Upper lobe of right lung (tissue), 1 donor: ENCODE measurements at regions not wholly inside any gene's neighbourhood (a gene's known extent, or its start where the extent isn't known, plus 50 kb on each side); places are given as distances from the start of the nearest gene placed in this dataset.

Experiments
- ATAC-seq: fragments of 200-7000 bp; cut with Tn5 transposase; one replicate; pipeline ENCODE4 v1.9.1; 2020; ENCODE audit warnings: mild to moderate bottlenecking, moderate library complexity
- DNase-seq: peaks from one replicate; pipeline ENCODE4 v3.0.0-alpha.2; 2020
- H3K27ac ChIP-seq: fragments of 200-600 bp; one replicate; pipeline ENCODE4 v1.8.0; 2022
- H3K27me3 ChIP-seq: fragments of 200-600 bp; one replicate; pipeline ENCODE4 v1.8.0; 2022; ENCODE audit warnings: mild to moderate bottlenecking
- H3K36me3 ChIP-seq: fragments of 200-600 bp; one replicate; pipeline ENCODE4 v1.8.0; 2022
- H3K4me1 ChIP-seq: fragments of 200-600 bp; one replicate; pipeline ENCODE4 v1.8.0; 2022
- H3K4me3 ChIP-seq: fragments of 200-600 bp; one replicate; pipeline ENCODE4 v1.8.0; 2022; ENCODE audit warnings: mild to moderate bottlenecking
- H3K9me3 ChIP-seq: fragments of 200-600 bp; one replicate; pipeline ENCODE4 v1.8.0; 2022
- CTCF ChIP-seq: fragments of 200-600 bp; IDR thresholded peaks from one replicate; pipeline ENCODE4 v1.8.0; 2022; ENCODE audit warnings: antibody characterized with exemption
- intact Hi-C: fragments of 100-400 bp; cut with DNase I; formaldehyde crosslinking; loops from one replicate; pipeline ENCODE4 v1.11.0; 2022
- donor health status: DM: no; HTN: yes; CAD: no; lungs with severe emphysema.

- intact Hi-C loops = no loop called here
- no peaks in the 10 kb centered on the region for H3K36me3 ChIP-seq
- H3K9me3 ChIP-seq = no peaks in the 10 kb centered on the region
- no peak for ATAC-seq
- H3K4me1 ChIP-seq = no peaks in the 10 kb centered on the region
- no peak overlapping the region for H3K27ac ChIP-seq
- no peak overlapping the region for H3K4me3 ChIP-seq
- no peak for DNase-seq
- no peak for TF ChIP-seq CTCF
- no peaks in the 10 kb centered on the region for H3K27me3 ChIP-seq
Measured at GRCh38 chr5:71892641-71893365, 173.7 kb downstream of the CARTPT start.

GRCh38 chr5:71893451-71893850, 174.4 kb downstream of the CARTPT start:
- Histone ChIP-seq H3K36me3 (no peaks in the 10 kb centered on the region), H3K27ac (no peak overlapping the region), H3K9me3 (no peaks in the 10 kb centered on the region), H3K27me3 (no peaks in the 10 kb centered on the region), H3K4me3 (no peak overlapping the region), H3K4me1 (no peaks in the 10 kb centered on the region)
- DNase-seq (no peak), ATAC-seq (no peak)
- intact Hi-C loops = no loop called here
- TF ChIP-seq CTCF = no peak

GRCh38 chr5:71894091-71894490, 175.0 kb downstream of the CARTPT start:
- ATAC-seq = no peak
- no peaks in the 10 kb centered on the region for H3K4me1 ChIP-seq
- intact Hi-C loops = no loop called here
- H3K36me3 ChIP-seq = no peaks in the 10 kb centered on the region
- H3K27me3 ChIP-seq = no peaks in the 10 kb centered on the region
- no peak overlapping the region for H3K27ac ChIP-seq
- TF ChIP-seq CTCF = no peak
- no peaks in the 10 kb centered on the region for H3K9me3 ChIP-seq
- DNase-seq = no peak
- H3K4me3 ChIP-seq = no peak overlapping the region

GRCh38 chr5:71895546-71895945, 176.5 kb downstream of the CARTPT start:
- Histone ChIP-seq H3K27ac (no peak overlapping the region), H3K9me3 (no peaks in the 10 kb centered on the region), H3K36me3 (no peaks in the 10 kb centered on the region), H3K4me3 (no peak overlapping the region), H3K4me1 (no peaks in the 10 kb centered on the region), H3K27me3 (no peaks in the 10 kb centered on the region)
- intact Hi-C loops = no loop called here
- no peak for ATAC-seq
- no peak for DNase-seq
- TF ChIP-seq CTCF = no peak

- H3K9me3 ChIP-seq = no peaks in the 10 kb centered on the region
- TF ChIP-seq CTCF = no peak
- no peak for ATAC-seq
- no peaks in the 10 kb centered on the region for H3K36me3 ChIP-seq
- H3K27me3 ChIP-seq = no peaks in the 10 kb centered on the region
- H3K4me1 ChIP-seq = no peaks in the 10 kb centered on the region
- no peak overlapping the region for H3K27ac ChIP-seq
- intact Hi-C loops = no loop called here
- H3K4me3 ChIP-seq = no peak overlapping the region
- no peak for DNase-seq
Measured at GRCh38 chr5:71899865-71900342, 180.8 kb downstream of the CARTPT start.

- Histone ChIP-seq H3K27me3 (no peaks in the 10 kb centered on the region), H3K4me3 (no peak overlapping the region), H3K27ac (no peak overlapping the region), H3K36me3 (no peaks in the 10 kb centered on the region), H3K9me3 (no peaks in the 10 kb centered on the region), H3K4me1 (no peaks in the 10 kb centered on the region)
- no peak for TF ChIP-seq CTCF
- DNase-seq (no peak), ATAC-seq (no peak)
- intact Hi-C loops = no loop called here
Measured at GRCh38 chr5:71903808-71904207, 184.7 kb downstream of the CARTPT start.
